ENCODE measurements at regions not wholly inside any gene's neighbourhood (a gene's known extent, or its start where the extent isn't known, plus 50 kb on each side); places are given as distances from the start of the nearest gene placed in this dataset.

GRCh38 chr10:30725661-30726060, 96.1 kb upstream of the LYZL2 start:
- no peak for TF ChIP-seq CTCF (conservative IDR thresholded peaks at IDR 0.05; ENCODE audit: low read depth)
- ChIA-PET CTCF (interaction anchor here (0.6 to 0.7 kb wide), 2 partner anchors 1083 to 1416 kb away, joined by 3 read pairs; no protein-coding TSS in a partner anchor), POLR2A (ENCODE audit: low non-redundant PET) (no interaction called here)
- DNase-seq (ENCODE audit: low spot score), result no peak
- no peak overlapping the region for H3K27ac ChIP-seq

DNA sequence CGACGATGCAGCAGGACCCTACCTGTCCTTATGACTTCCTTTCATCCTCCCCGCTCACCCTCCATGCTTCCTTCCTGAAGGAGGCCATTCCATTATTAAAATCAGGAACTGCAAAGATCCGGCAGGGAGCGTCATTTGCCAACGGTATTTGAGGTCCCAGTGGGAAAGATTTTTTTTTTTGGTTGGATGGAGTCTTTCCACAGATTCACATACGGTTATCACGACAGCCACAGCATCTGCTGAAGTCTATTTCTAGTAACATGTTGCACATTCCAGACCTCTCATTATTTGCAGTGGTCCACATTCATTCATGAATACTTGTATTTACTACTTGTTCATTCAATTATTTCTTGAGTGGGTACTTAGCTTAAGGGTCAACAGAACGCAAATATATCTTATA, 94.7 kb upstream of the LYZL2 start:
- ChIA-PET POLR2A (ENCODE audit: low non-redundant PET) (no interaction called here), CTCF (no interaction called here)
- no peak overlapping the region for H3K27ac ChIP-seq
- no peak for TF ChIP-seq CTCF (conservative IDR thresholded peaks at IDR 0.05; ENCODE audit: low read depth)
- no peak for DNase-seq (ENCODE audit: low spot score)

GRCh38 chr10:30722956-30723620, 93.5 kb upstream of the LYZL2 start:
- no peak for DNase-seq (ENCODE audit: low spot score)

GRCh38 chr10:30719832-30720231, 90.3 kb upstream of the LYZL2 start:
- ChIA-PET POLR2A (ENCODE audit: low non-redundant PET) (no interaction called here), CTCF (no interaction called here)
- TF ChIP-seq CTCF (conservative IDR thresholded peaks at IDR 0.05; ENCODE audit: low read depth), result no peak
- no peak for DNase-seq (ENCODE audit: low spot score)
- H3K27ac ChIP-seq, result no peak overlapping the region

More at GRCh38 chr10:30722956-30723620, 93.5 kb upstream of the LYZL2 start:
- CTCF ChIA-PET, result no interaction called here
- H3K27ac ChIP-seq, result no peak overlapping the region
- POLR2A ChIA-PET (ENCODE audit: low non-redundant PET), result no interaction called here
- TF ChIP-seq CTCF (conservative IDR thresholded peaks at IDR 0.05; ENCODE audit: low read depth), result no peak

GRCh38 chr10:30709700-30710358, 80.3 kb upstream of the LYZL2 start:
- ChIA-PET POLR2A (ENCODE audit: low non-redundant PET) (no interaction called here), CTCF (no interaction called here)
- no peak for TF ChIP-seq CTCF (conservative IDR thresholded peaks at IDR 0.05; ENCODE audit: low read depth)
- no peak overlapping the region for H3K27ac ChIP-seq
- DNase-seq (ENCODE audit: low spot score), result no peak

DNA sequence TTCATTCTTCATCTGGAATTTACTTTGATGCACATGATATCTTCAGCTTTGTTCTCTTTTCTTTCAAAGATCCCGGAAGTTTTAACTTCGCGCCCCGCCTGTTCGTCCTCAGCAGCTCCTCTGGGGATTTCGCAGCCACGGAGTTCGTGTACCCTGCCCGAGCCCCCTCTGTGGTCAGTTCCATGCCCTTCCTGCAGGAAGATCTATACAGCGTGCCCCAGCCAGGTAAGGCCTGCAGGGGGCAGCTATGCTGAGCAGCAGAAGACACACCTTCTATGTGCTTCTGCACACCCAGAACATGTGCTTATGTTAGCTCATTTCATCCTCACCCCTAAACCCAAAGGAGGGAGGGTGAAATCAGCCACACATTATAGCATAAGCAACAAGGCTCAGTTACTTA, 79.7 kb upstream of the LYZL2 start:
- no peak for DNase-seq (ENCODE audit: low spot score)
- no peak overlapping the region for H3K27ac ChIP-seq
- POLR2A ChIA-PET (ENCODE audit: low non-redundant PET), result no interaction called here
- no peak for TF ChIP-seq CTCF (conservative IDR thresholded peaks at IDR 0.05; ENCODE audit: low read depth)
- CTCF ChIA-PET, result interaction anchor here (0.6 to 0.7 kb wide), 2 partner anchors 637 to 1112 kb away, joined by 3 to 4 read pairs; no protein-coding TSS in a partner anchor

Data from RWPE1 (cell line).